ENCODE measurements at regions not wholly inside any gene's neighbourhood (a gene's known extent, or its start where the extent isn't known, plus 50 kb on each side); places are given as distances from the start of the nearest gene placed in this dataset.

DNA sequence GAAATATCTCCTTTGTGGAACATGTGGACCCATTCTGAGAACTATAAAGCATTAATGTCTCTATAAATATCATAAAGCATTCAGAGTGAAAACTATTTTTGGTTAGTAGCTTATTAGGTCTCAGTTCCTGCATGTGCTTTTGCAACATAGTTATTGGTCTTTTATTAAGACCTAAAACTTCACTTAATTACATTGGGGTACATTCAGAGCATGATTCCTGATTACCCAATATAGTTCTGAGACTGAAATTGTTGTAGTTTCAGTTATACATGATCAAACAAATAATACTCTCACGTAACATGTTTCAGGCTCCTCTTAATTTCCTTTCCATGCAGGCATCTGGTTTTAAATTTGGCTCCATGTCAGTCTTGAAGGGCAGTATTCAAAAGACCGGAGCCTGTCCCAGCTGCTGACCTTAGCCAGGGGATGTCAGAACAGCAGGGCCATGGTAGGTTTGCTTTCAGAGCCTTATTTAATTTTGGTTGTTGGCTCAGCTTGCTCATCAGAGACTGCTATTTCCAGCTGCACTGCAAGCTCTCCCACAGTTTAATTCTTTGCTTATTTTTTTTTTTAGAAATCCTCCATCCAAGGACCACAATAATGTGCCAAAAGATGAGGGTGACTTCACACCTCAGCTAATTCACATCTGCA, 447.8 kb upstream of the FZD8 start:
- no peak for FAIRE-seq
- dilution Hi-C loops (cut with MboI; ENCODE audit: extremely low pct_ligation_motif_present, low sequenced_read_pairs) = no loop called here

DNA sequence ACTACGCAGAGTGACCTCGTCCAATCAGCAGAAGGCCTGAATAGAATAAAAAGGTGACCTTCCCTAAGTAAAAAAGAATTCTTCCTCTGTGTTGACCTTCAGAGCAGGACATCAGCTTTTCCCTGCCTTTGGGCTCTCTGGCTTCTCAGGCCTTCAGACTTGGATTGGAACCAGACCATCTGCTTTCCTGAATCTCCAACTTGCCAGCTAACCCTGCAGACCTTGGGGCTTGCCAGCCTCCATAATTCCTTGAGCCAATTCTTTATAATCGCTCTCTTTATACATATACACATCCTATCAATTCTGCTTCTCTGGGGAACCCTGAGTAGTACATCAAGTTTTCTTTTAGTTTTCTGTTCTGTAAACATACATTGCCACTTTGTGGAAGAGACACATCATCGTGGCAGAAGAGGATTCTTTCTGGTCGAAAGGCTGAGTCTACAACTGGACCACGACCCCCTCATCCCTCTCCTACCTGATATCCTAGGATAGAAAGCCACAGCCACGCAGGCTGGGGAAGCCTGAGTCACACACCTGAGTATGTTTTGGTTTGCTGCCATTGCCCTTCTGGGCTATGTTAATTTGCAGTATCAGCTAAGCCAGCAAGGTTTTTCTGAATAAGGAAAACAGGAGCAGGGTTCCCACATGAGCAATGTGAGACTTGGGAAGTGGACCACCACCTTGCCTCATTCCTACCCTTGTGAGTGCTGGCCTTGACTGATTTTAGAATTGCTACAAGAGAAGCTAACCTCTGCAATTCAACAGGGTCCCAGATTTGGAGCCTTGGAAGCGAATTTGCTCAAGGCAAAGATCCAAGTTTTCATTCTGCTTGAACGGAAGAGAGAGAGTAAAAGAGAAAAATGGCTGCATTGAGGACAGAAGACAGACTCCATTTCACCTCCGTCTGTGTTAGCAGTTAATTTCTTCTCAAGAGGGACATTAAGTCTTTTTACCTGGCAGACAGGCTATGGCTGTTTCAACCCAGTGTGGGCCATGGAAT, 445.2 kb upstream of the FZD8 start:
- TF ChIP-seq POLR2AphosphoS5 (IDR thresholded peaks at IDR 0.05; ENCODE audit: insufficient read depth, low read depth, low read length) (no peak), JUN (IDR thresholded peaks at IDR 0.05; ENCODE audit: borderline replicate concordance, insufficient read depth, insufficient read length, low read depth) (no peak), MYC (IDR thresholded peaks at IDR 0.05; ENCODE audit: low read depth, low read length) (no peak), CTCF (IDR thresholded peaks at IDR 0.05; ENCODE audit: extremely low read depth in 1 of 2, insufficient read depth in 1 of 2, low read depth in 1 of 2, low read length in 2 of 2) (no peak), EZH2 (IDR thresholded peaks at IDR 0.05; ENCODE audit: borderline replicate concordance, low read depth, low read length, severe bottlenecking) (no peak), POLR2A (IDR thresholded peaks at IDR 0.05; ENCODE audit: low read depth, low read length) (no peak), MAX (IDR thresholded peaks at IDR 0.05; ENCODE audit: insufficient read depth, insufficient read length) (no peak), GATA2 (IDR thresholded peaks at IDR 0.05; ENCODE audit: insufficient read depth, insufficient read length, low read depth, low read length) (no peak), FOS (IDR thresholded peaks at IDR 0.05; ENCODE audit: borderline replicate concordance, insufficient read depth, low read length) (no peak)
- no peak for DNase-seq (ENCODE audit: low read depth, low spot score)
- BruUV-seq (replicated peaks) = no TSS peak
- no peak for FAIRE-seq
- Histone ChIP-seq H3K9ac (replicated peaks; ENCODE audit: extremely low read depth, insufficient read depth, low read length) (no peak overlapping the region), H3K4me3 (replicated peaks in 1 of 3; ENCODE audit: insufficient read depth in 1 of 3, low read depth in 1 of 3, low read length in 3 of 3) (no peak overlapping the region), H3K27me3 (ENCODE audit: control insufficient read depth in 2 of 2, insufficient read depth in 2 of 2, low read length in 2 of 2) (no peaks in the 10 kb centered on the region), H3K4me2 (ENCODE audit: insufficient read depth, low read length) (no peak overlapping the region), H3K9me3 (replicated peaks; ENCODE audit: control insufficient read depth, insufficient read depth, low read length) (no peaks in the 10 kb centered on the region), H3K36me3 (ENCODE audit: control insufficient read depth in 2 of 2, extremely low read depth in 1 of 2, insufficient read depth in 2 of 2, low read length in 2 of 2) (no peaks in the 10 kb centered on the region), H3K79me2 (ENCODE audit: control insufficient read depth, insufficient read depth, low read length) (no peaks in the 10 kb centered on the region), H3K4me1 (ENCODE audit: control insufficient read depth, extremely low read depth, insufficient read depth, low read length) (no peaks in the 10 kb centered on the region), H3K9me1 (replicated peaks; ENCODE audit: control insufficient read depth, extremely low read depth, insufficient read depth, low read length) (no peaks in the 10 kb centered on the region), H3K27ac (ENCODE audit: insufficient read depth, low read depth, low read length) (no peak overlapping the region), H4K20me1 (replicated peaks; ENCODE audit: control insufficient read depth, extremely low read depth, insufficient read depth, low read length) (no peaks in the 10 kb centered on the region), H2AFZ (ENCODE audit: low read depth, low read length) (no peak overlapping the region)
- POLR2A ChIA-PET = no interaction called here
- intact Hi-C loops (cut with micrococcal nuclease) (no loop called here), dilution Hi-C loops (cut with MboI; ENCODE audit: extremely low pct_ligation_motif_present, low sequenced_read_pairs) (no loop called here)
- CTCF ChIA-PET = no interaction called here

More for the DNA sequence above, 447.8 kb upstream of the FZD8 start:
- Histone ChIP-seq H2AFZ (ENCODE audit: low read depth, low read length) (no peak overlapping the region), H3K4me3 (replicated peaks in 1 of 3; ENCODE audit: insufficient read depth in 1 of 3, low read depth in 1 of 3, low read length in 3 of 3) (no peak overlapping the region), H3K4me2 (ENCODE audit: insufficient read depth, low read length) (no peak overlapping the region), H3K27ac (ENCODE audit: insufficient read depth, low read depth, low read length) (no peak overlapping the region), H3K79me2 (ENCODE audit: control insufficient read depth, insufficient read depth, low read length) (no peaks in the 10 kb centered on the region), H3K9me1 (replicated peaks; ENCODE audit: control insufficient read depth, extremely low read depth, insufficient read depth, low read length) (no peaks in the 10 kb centered on the region), H3K36me3 (ENCODE audit: control insufficient read depth in 2 of 2, extremely low read depth in 1 of 2, insufficient read depth in 2 of 2, low read length in 2 of 2) (no peaks in the 10 kb centered on the region), H3K9me3 (replicated peaks; ENCODE audit: control insufficient read depth, insufficient read depth, low read length) (no peaks in the 10 kb centered on the region), H3K4me1 (ENCODE audit: control insufficient read depth, extremely low read depth, insufficient read depth, low read length) (no peaks in the 10 kb centered on the region), H3K9ac (replicated peaks; ENCODE audit: extremely low read depth, insufficient read depth, low read length) (no peak overlapping the region), H4K20me1 (replicated peaks; ENCODE audit: control insufficient read depth, extremely low read depth, insufficient read depth, low read length) (no peaks in the 10 kb centered on the region), H3K27me3 (ENCODE audit: control insufficient read depth in 2 of 2, insufficient read depth in 2 of 2, low read length in 2 of 2) (no peaks in the 10 kb centered on the region)
- no peak for DNase-seq (ENCODE audit: low read depth, low spot score)
- TF ChIP-seq EZH2 (IDR thresholded peaks at IDR 0.05; ENCODE audit: borderline replicate concordance, low read depth, low read length, severe bottlenecking) = no peak
- no peak for TF ChIP-seq MAX (IDR thresholded peaks at IDR 0.05; ENCODE audit: insufficient read depth, insufficient read length)
- intact Hi-C loops (cut with micrococcal nuclease) = no loop called here
- CTCF ChIA-PET = interaction anchor here (1.0 to 1.1 kb wide), 2 partner anchors 9 to 334 kb away, joined by 3 read pairs; no protein-coding TSS in a partner anchor
- BruUV-seq (replicated peaks) = no TSS peak
- POLR2A ChIA-PET = no interaction called here

All from endothelial cell of umbilical vein (primary cell).